NB4 (cell line): ENCODE measurements at regions not wholly inside any gene's neighbourhood (a gene's known extent, or its start where the extent isn't known, plus 50 kb on each side); places are given as distances from the start of the nearest gene placed in this dataset.

ENCODE experiments used
- MAX ChIP-seq: IDR thresholded peaks from 2 replicates; pipeline ENCODE4 v1.6.1; 2011; ENCODE audit warnings: low read depth, low read length
- POLR2A ChIP-seq: IDR thresholded peaks from 2 replicates; pipeline ENCODE4 v1.6.1; 2011; ENCODE audit warnings: mild to moderate bottlenecking; ENCODE audit not compliant: insufficient read length; ENCODE audit errors: extremely low read depth

DNA sequence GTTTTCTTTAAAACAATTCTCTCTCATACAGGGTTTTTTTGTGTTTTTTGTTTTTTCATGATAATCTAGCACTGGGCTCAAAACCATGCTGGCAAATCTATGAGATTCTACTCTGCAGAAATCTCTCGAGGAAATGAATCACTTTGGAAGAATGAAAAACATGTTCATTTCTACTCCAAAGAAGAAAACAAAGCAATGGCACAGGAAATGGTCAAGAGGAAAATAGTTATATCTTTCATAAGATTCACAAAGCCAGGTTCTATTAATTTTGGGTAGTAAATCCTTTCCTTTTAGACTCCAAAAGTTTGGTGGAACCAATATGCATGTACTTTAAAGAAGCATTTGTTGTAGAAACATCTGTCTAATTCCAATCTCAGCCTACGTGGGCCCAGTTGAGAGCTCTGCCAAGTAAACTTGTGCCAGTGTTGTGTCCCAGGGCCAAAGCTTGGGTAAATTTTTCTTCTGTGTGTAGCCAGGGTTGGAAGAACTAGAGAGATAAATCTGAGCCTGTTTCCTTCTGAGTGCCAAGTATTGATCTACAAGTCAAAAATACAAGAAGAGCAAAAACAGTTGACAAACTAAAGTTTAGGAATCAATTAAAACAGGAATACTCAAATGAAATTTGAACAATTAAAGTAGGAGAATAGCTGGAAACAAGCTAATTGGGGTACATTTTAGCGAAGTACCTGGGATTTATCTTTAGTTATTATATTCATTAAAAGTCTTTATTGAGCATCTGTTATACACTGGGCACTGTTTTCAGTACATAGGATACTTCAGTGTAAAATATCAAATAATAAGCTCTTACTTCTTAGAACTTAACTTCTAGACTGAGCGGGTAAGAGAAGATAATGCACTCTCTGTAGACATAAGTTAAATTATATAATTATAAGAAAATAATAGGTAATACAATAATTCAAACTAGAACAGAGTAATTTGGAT is 657.5 kb upstream of the NECTIN3 start:
- TF ChIP-seq POLR2A (no peak), MAX (no peak)
